ENCODE measurements at regions not wholly inside any gene's neighbourhood (a gene's known extent, or its start where the extent isn't known, plus 50 kb on each side); places are given as distances from the start of the nearest gene placed in this dataset.
"Not testable (repeated sequence)": the region's sequence is repeated elsewhere in the genome, so short reads cannot be mapped to it uniquely, and the experiment has no call there.

- DNase-seq, result no peak
- intact Hi-C loops (cut with DNase I), result no loop called here
Measured at GRCh38 chr14:56351861-56352260, 227.7 kb upstream of the TMEM260 start.

- intact Hi-C loops (cut with DNase I), result no loop called here
- no peak for DNase-seq
Measured at GRCh38 chr14:56352999-56353398, 226.6 kb upstream of the TMEM260 start.

DNA sequence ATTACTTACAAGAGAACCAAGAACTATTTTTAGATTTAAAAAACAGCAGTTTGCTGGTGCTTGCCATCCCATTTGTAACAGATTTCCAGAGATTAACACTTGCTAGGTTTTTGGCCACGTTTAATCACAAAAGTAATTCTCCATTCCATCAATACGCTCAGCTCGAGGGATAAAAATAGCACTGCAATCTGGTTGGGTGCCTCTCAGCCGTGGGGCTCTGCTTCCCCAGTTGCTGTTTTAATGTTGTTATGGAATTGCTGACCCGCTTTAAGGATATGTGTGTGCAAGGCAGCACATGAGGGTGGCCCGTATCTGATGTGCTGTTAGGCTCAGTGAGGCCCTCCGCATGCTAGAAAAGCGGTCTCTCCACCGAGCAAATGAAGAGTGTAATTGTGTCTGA lies 222.2 kb upstream of the TMEM260 start:
- intact Hi-C loops (cut with DNase I), result no loop called here
- peak in 4 of 10 donors; percentile 11 to 89 (median 42) for DNase-seq

GRCh38 chr14:56358275-56358674 lies 221.3 kb upstream of the TMEM260 start:
- intact Hi-C loops (cut with DNase I), result no loop called here

DNA sequence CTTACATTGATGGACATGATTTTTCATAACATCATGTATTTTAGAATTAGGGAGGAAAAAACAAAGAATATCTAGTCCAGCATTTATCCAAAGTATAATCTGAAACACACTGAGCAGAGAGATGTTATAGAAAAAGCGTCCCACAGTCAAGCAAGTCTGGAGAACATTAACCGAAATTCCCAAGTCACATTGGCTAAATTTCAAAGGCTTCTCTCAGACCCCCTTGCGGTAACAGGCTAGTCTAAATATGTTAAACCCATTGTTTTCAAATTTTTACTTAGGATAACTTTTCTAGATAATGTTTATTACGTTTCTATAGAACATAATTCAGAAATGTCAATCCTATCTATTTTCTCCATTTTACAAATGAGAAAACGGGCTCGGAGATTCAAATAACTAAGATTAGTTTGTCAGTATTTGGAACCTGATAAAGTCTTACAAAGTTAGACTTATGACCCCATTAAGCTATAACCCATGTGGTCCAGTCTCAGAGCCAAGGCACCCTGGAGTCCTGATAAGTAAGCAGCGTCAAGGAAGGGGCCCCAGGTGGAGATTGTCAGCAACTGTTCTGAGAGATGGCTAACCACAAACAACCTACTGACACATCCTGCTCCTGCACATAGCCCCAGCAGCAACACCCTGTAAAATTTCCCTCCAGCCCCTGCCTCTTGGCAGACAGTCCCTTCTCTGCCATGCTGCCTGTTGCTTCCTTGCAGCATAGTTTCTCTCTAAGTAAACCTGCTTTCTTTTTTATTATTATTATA lies 220.6 kb upstream of the TMEM260 start:
- intact Hi-C loops (cut with DNase I), result no loop called here
- no peak for DNase-seq

More at GRCh38 chr14:56358275-56358674, 221.3 kb upstream of the TMEM260 start:
- no peak for DNase-seq

DNA sequence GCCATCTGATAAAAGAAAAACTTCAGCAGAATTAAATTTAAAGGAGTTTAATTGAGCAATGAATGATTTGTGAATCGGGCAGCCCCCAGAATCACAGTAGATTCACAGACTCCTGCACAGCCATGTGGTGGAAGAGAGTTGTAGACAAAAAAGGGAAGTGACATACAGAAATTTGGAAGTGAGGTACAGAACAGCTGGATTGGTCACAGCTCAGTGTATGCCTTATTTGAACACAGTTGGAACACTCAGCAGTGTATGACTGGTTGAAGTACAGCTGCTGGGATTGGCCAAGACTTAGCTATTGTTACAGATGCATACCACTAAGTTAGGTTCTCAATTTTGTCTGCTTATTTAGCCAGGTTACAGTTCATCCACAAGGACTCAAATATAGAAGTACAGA lies 213.9 kb upstream of the TMEM260 start:
- intact Hi-C loops (cut with DNase I), result not testable (repeated sequence)

DNA sequence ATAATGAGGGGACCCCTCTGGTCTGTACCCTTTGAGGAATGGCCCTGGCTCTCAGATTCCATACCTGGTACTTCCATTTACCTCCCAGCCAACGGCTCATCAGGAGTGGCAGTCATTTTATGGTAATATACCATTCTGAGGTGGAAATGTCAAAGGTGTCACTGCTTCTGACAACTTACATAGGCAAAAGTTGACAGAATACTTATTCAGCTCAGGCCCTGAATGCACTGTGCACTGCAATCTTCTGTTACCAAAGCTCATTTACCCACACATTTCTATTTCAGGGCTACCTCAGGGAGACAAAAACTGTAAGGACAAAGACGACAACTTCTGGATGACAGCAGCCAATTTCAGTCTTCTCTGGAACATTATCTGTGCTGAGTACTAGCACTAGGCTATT lies 212.2 kb upstream of the TMEM260 start:
- no peak for DNase-seq
- intact Hi-C loops (cut with DNase I), result no loop called here

More for the DNA sequence above, 213.9 kb upstream of the TMEM260 start:
- DNase-seq, result not testable (repeated sequence)

DNA sequence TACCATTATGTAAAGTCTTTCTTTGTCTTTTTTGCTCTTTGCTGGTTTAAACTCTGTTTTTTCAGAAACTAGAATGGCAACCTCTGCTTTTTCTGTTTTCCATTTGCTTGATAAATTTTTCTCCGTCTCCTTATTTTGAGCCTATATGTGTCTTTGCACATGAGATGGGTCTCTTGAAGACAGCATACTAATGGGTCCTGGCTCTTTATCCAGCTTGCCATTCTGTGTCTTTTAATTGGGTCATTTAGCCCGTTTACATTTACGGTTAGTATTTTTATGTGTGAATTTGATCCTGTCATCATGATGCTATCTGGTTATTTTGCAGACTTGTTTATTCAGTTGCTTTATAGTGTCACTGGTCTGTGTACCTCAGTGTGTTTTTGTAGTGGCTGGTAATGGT lies 207.9 kb upstream of the TMEM260 start:
- intact Hi-C loops (cut with DNase I), result no loop called here
- DNase-seq, result no peak

DNA sequence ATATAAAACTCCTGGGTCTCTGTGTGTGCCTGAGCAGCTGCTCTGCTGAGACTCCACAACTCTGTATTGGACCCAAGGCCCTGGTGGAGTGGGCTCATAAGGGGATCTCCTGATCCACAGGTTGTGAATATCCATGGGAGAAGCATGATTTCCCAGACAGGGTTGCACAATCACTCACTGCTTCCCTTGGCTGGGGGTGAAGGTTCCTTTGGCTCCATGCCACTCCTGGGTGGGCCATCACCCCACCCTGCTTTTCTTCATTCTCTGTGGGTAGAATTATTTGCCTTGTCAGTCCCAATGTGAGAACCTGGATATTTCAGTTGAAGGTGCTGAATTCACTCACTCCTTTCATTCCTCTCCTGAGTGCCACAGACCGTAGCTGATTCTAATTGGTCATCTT lies 205.2 kb upstream of the TMEM260 start:
- DNase-seq, result no peak
- intact Hi-C loops (cut with DNase I), result no loop called here

- intact Hi-C loops (cut with DNase I), result no loop called here
- no peak for DNase-seq
Measured at GRCh38 chr14:56378046-56378445, 201.6 kb upstream of the TMEM260 start.

- intact Hi-C loops (cut with DNase I), result no loop called here
- no peak for DNase-seq
Measured at GRCh38 chr14:56378475-56378877, 201.1 kb upstream of the TMEM260 start.

DNA sequence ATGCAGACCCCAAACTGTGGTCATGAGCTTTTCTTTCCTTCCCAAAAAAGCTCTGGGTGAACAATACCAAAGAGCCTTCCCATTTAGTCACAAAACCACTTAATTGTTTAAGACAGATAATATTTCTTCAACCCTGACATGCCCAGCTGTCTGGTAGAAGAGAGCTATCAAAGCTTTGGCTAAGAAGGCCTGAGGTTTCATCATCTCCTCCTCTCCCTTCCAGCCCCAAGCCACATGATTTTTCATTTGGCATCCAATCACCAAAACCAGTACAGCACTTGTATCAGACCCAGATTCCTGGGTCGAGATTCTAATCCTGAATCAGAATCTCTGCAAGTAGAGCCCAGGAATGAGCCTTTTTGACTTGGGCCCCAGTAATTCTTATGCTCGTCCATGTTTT lies 199.6 kb upstream of the TMEM260 start:
- intact Hi-C loops (cut with DNase I), result no loop called here
- DNase-seq, result no peak

- intact Hi-C loops (cut with DNase I), result no loop called here
- DNase-seq, result no peak
Measured at GRCh38 chr14:56386024-56386423, 193.6 kb upstream of the TMEM260 start.

DNA sequence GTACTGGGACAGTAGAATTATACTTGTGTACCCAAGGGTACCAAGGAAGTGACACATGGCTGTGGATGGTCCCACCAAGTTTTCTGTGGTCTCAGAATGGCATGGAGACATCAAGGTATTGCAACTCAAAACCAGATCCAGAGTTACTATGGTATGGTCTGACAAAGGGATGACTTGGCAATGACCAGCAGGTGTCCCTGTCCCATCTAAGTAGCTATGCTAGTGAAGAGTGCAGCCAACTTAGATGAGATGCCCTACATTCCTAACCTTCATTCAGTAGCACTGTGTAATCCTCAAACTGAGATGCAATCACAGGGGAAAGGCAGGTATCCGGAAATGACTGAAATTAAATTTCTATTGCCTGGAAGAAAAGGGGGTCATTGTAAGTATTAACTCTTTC lies 188.7 kb upstream of the TMEM260 start:
- DNase-seq, result no peak
- intact Hi-C loops (cut with DNase I), result no loop called here

DNA sequence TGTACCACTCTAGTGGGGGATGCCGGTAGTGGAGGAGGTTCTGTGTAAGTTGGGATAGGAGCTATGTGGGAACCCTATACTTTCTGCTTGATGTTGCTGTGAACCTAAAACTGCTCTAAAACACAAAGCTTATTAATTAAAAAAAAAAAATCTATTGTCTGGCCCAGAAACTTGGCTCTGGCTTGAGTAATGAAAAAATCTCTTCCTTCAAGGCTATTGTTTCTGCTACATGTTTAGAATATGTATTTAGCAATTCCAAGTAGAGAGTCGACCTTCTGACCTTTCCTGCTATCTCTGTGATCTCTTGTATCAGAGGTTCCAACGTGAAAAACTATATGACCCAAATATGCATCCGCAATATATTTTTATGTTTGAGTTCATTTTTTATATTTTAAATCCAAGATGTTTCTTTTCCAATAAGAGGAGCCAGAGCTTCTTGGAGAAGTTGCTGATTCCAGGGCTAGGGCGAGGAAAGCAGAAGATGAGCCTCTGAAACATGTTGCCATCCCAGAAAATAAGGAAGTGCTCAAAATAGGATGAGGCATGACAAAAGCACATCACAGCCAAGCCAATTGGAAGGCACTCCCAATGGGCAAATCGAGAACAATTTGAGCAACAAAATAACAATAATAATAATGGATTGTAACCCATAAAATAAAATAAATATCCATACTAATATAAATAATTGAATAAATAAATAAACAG lies 184.6 kb upstream of the TMEM260 start:
- no peak for DNase-seq
- intact Hi-C loops (cut with DNase I), result no loop called here

DNA sequence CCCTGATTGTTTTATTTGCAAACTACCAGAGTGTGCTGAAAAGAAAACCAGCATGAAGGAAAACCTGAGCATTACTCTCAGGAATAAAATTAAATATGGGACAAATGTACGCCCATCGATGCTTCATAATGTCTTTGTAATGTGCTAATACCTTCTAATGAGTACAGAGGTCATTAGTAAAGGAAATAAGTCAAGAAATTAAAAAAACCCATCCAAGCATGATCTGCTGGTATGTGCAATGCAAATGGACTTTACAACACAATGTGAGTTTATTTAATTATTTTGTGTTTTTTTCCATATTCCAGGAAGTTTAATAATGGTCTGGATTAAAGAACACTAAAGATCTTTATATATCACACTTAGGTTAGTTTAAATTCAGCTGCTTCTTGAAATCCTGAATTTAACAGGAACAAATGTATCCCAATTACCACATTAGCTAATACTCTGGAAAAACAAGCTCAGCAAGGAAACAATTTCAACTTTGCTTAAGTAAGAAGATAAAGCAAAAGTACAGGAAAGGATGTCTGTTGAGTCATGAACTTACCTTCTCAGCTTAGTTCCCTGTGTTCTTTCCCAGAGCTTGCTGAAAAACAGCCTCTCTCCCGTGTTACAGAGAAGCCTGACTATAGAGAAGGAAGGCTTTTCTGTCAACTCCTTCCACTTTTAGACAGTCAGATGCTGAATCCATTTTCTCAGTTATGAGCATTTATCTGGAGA lies 179.3 kb upstream of the TMEM260 start:
- no peak for DNase-seq
- intact Hi-C loops (cut with DNase I), result no loop called here

DNA sequence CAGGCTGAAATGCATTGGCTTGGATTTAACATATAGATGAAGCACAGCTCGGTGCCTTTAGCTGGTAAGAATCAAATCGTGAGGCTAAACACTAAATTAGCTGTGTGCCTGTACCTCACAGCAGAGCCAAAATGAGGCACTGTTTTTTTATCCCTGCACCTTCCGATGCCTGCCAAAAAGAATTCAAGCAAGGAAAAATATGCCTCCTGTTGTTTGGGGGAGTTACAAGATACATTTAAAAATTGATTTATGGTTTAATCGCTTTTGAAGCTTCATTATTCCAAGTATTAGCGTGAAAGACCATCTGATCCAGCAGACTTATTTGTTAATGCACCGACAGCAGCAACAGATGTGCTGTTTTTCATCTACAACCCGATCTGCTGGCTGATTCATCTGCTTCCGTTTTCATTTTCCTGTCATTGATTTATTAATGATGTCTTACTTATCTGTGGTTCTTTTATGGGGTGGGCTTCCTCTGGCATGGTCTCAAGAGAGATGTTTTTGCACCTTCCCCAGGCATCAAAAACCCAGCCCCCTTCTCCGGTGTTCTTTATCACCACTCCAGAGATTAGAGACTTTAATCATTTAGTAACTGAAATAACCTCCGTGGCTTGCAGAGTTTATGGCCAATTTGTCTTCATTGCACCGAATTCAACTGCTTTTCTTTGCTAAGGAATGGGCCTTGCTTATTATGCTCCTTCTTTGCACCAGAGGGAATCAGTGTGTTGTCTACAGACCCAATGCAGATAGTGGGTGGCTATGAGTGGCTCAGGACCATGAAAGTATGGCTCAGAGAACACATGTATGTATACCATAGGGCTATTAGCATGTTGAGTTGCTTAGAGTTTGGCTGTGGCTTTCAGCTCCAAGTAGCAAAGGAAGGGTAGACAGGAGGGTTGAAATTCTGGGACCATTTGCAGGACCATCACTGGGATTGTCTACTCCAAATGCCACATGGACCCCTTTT lies 166.8 kb upstream of the TMEM260 start:
- intact Hi-C loops (cut with DNase I), result no loop called here
- DNase-seq, result no peak

- intact Hi-C loops (cut with DNase I), result no loop called here
- no peak for DNase-seq
Measured at GRCh38 chr14:56413721-56414120, 165.9 kb upstream of the TMEM260 start.

- no peak for DNase-seq
- intact Hi-C loops (cut with DNase I), result no loop called here
Measured at GRCh38 chr14:56414236-56414635, 165.4 kb upstream of the TMEM260 start.

DNA sequence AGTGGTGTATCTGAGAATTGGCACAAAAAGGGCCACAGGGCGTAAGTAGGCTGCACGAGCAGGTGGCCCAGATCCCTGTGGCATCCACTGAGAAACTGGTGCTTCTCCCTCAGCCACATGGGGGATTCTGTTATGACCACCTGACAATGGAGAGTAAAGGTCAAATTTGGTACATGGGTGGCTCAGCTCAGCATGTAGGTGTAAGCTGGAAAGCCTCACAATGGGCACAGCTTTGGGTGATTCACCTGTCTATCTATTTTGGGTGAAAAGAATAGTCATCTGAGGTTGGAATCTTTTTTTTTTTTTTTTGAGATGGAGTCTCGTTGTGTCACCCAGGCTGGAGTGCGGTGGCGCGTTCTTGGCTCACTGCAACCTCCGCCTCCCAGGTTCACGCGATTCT lies 163.4 kb upstream of the TMEM260 start:
- no peak for DNase-seq
- intact Hi-C loops (cut with DNase I), result no loop called here

Data from posterior cingulate gyrus (tissue), 11 donors.